ENCODE measurements at regions not wholly inside any gene's neighbourhood (a gene's known extent, or its start where the extent isn't known, plus 50 kb on each side); places are given as distances from the start of the nearest gene placed in this dataset.

GRCh38 chr5:163185315-163185714 lies 252.1 kb upstream of the CCNG1 start:
- TF ChIP-seq CTCF (IDR thresholded peaks at IDR 0.05) = no peak
- TF ChIP-seq POLR2A (IDR thresholded peaks at IDR 0.05) = no peak
